ENCODE measurements at regions not wholly inside any gene's neighbourhood (a gene's known extent, or its start where the extent isn't known, plus 50 kb on each side); places are given as distances from the start of the nearest gene placed in this dataset.

DNA sequence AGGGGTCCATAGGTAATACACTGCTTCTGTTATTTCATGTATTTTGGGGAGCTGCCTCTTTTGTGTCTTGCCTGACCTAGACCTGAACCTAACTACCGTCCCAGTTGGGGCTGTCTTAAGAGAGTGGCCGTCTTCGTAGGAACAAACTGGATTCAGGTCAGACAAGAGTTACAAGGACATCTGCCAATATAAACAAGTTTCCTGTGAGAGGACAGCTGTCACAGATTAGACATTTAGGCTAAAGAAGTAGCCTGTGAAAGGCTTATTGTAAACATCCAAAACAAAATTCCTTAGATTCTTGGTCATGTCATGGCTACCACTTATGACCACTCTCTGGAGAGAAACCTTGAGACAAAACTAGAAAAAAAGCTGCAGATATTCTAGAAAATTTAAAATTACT lies 797.6 kb upstream of the AADAT start:
- POLR2A ChIA-PET: no interaction called here
- Histone ChIP-seq H3K9me3 (no peaks in the 10 kb centered on the region), H3K27ac (no peak overlapping the region), H3K4me1 (no peaks in the 10 kb centered on the region), H3K4me2 (no peak overlapping the region), H3K4me3 (no peak overlapping the region)
- WGBS (ENCODE audit: missing lambda C conversion rate): 46% methylated on average over 3 of the region's 3 CpGs
- TF ChIP-seq ZNF302 (CRISPR knock-in tag; IDR thresholded peaks at IDR 0.05) (no peak), HDAC2 (IDR thresholded peaks at IDR 0.05) (no peak), MAFK (IDR thresholded peaks at IDR 0.05; ENCODE audit: partially characterized antibody) (no peak), NFE2L2 (conservative IDR thresholded peaks at IDR 0.05; ENCODE audit: low read length) (no peak), CBX2 (IDR thresholded peaks at IDR 0.05; ENCODE audit: borderline replicate concordance, low read depth) (no peak), CBX8 (IDR thresholded peaks at IDR 0.05) (no peak), HOXB5 (CRISPR knock-in tag; IDR thresholded peaks at IDR 0.05) (no peak)
- TF ChIP-seq, protein P1, sequence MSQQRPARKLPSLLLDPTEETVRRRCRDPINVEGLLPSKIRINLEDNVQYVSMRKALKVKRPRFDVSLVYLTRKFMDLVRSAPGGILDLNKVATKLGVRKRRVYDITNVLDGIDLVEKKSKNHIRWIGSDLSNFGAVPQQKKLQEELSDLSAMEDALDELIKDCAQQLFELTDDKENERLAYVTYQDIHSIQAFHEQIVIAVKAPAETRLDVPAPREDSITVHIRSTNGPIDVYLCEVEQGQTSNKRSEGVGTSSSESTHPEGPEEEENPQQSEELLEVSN (IDR thresholded peaks at IDR 0.05; ENCODE audit: borderline replicate concordance, low read depth): no peak
- TF ChIP-seq, protein P2, sequence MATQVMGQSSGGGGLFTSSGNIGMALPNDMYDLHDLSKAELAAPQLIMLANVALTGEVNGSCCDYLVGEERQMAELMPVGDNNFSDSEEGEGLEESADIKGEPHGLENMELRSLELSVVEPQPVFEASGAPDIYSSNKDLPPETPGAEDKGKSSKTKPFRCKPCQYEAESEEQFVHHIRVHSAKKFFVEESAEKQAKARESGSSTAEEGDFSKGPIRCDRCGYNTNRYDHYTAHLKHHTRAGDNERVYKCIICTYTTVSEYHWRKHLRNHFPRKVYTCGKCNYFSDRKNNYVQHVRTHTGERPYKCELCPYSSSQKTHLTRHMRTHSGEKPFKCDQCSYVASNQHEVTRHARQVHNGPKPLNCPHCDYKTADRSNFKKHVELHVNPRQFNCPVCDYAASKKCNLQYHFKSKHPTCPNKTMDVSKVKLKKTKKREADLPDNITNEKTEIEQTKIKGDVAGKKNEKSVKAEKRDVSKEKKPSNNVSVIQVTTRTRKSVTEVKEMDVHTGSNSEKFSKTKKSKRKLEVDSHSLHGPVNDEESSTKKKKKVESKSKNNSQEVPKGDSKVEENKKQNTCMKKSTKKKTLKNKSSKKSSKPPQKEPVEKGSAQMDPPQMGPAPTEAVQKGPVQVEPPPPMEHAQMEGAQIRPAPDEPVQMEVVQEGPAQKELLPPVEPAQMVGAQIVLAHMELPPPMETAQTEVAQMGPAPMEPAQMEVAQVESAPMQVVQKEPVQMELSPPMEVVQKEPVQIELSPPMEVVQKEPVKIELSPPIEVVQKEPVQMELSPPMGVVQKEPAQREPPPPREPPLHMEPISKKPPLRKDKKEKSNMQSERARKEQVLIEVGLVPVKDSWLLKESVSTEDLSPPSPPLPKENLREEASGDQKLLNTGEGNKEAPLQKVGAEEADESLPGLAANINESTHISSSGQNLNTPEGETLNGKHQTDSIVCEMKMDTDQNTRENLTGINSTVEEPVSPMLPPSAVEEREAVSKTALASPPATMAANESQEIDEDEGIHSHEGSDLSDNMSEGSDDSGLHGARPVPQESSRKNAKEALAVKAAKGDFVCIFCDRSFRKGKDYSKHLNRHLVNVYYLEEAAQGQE (IDR thresholded peaks at IDR 0.05): no peak
- no peak for ATAC-seq
- no peak for FAIRE-seq
- CTCF ChIA-PET: no interaction called here
- DNase-seq (ENCODE audit: low read depth in 1 of 2, low spot score in 1 of 2): no peak

DNA sequence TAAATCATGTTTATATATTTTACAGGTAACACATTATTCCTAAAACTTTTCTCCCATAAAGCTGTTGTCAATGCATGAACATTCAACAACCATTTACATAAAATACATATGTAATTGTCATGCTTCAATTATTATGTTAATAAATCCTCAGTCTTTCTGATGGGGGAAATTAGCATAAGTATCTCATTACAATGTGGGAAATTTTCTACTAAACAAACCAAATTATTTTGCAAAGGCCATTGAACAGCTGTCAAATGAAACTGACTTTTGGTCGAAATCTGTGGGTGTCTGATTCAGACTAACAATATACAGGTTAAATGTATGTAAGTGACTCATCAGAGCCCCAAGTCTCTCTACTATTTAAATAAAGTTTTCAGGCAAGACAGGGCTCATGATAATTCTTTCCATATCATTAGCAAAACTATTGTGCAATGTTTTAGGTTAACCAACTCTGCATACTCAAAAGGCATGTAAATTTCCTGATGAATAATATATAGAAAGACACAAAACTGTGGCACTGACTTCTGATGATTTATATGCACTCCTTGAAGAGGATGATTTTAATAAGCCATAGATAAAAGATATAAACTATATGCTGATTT lies 795.3 kb upstream of the AADAT start:
- ChIA-PET POLR2A (no interaction called here), CTCF (no interaction called here)
- Histone ChIP-seq H3K27ac (no peak overlapping the region), H3K9me3 (no peaks in the 10 kb centered on the region), H3K4me1 (no peaks in the 10 kb centered on the region), H3K4me3 (no peak overlapping the region), H3K4me2 (no peak overlapping the region)
- ATAC-seq: no peak
- no peak for FAIRE-seq
- WGBS (ENCODE audit: missing lambda C conversion rate): 22% methylated on average over 1 of the region's 1 CpG
- DNase-seq (ENCODE audit: low read depth in 1 of 2, low spot score in 1 of 2): no peak
- TF ChIP-seq, protein P3, sequence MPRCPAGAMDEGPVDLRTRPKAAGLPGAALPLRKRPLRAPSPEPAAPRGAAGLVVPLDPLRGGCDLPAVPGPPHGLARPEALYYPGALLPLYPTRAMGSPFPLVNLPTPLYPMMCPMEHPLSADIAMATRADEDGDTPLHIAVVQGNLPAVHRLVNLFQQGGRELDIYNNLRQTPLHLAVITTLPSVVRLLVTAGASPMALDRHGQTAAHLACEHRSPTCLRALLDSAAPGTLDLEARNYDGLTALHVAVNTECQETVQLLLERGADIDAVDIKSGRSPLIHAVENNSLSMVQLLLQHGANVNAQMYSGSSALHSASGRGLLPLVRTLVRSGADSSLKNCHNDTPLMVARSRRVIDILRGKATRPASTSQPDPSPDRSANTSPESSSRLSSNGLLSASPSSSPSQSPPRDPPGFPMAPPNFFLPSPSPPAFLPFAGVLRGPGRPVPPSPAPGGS (IDR thresholded peaks at IDR 0.05): no peak
- TF ChIP-seq ZNF302 (CRISPR knock-in tag; IDR thresholded peaks at IDR 0.05) (no peak), RCOR1 (IDR thresholded peaks at IDR 0.05; ENCODE audit: low read depth, low read length) (no peak), ZC3H11A (IDR thresholded peaks at IDR 0.05) (no peak), HEYL (CRISPR knock-in tag; IDR thresholded peaks at IDR 0.05) (no peak), NPAS2 (CRISPR knock-in tag; IDR thresholded peaks at IDR 0.05; ENCODE audit: borderline replicate concordance) (no peak), NR3C1 (IDR thresholded peaks at IDR 0.05) (no peak), CEBPB (IDR thresholded peaks at IDR 0.05) (no peak), HOXA7 (CRISPR knock-in tag; IDR thresholded peaks at IDR 0.05) (no peak), FOSL2 (IDR thresholded peaks at IDR 0.05) (no peak), FOSL2 (CRISPR knock-in tag; IDR thresholded peaks at IDR 0.05) (no peak), EP300 (IDR thresholded peaks at IDR 0.05) (no peak), TP53 (CRISPR knock-in tag; IDR thresholded peaks at IDR 0.05) (no peak), PHF8 (IDR thresholded peaks at IDR 0.05; ENCODE audit: borderline replicate concordance, low read depth) (no peak)
- TF ChIP-seq, protein P4, sequence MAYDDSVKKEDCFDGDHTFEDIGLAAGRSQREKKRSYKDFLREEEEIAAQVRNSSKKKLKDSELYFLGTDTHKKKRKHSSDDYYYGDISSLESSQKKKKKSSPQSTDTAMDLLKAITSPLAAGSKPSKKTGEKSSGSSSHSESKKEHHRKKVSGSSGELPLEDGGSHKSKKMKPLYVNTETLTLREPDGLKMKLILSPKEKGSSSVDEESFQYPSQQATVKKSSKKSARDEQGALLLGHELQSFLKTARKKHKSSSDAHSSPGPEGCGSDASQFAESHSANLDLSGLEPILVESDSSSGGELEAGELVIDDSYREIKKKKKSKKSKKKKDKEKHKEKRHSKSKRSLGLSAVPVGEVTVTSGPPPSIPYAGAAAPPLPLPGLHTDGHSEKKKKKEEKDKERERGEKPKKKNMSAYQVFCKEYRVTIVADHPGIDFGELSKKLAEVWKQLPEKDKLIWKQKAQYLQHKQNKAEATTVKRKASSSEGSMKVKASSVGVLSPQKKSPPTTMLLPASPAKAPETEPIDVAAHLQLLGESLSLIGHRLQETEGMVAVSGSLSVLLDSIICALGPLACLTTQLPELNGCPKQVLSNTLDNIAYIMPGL (CRISPR knock-in tag; IDR thresholded peaks at IDR 0.05; ENCODE audit: borderline replicate concordance): no peak
- TF ChIP-seq, protein P5, sequence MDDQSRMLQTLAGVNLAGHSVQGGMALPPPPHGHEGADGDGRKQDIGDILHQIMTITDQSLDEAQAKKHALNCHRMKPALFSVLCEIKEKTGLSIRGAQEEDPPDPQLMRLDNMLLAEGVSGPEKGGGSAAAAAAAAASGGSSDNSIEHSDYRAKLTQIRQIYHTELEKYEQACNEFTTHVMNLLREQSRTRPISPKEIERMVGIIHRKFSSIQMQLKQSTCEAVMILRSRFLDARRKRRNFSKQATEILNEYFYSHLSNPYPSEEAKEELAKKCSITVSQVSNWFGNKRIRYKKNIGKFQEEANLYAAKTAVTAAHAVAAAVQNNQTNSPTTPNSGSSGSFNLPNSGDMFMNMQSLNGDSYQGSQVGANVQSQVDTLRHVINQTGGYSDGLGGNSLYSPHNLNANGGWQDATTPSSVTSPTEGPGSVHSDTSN (IDR thresholded peaks at IDR 0.05): no peak
- TF ChIP-seq, protein P6, sequence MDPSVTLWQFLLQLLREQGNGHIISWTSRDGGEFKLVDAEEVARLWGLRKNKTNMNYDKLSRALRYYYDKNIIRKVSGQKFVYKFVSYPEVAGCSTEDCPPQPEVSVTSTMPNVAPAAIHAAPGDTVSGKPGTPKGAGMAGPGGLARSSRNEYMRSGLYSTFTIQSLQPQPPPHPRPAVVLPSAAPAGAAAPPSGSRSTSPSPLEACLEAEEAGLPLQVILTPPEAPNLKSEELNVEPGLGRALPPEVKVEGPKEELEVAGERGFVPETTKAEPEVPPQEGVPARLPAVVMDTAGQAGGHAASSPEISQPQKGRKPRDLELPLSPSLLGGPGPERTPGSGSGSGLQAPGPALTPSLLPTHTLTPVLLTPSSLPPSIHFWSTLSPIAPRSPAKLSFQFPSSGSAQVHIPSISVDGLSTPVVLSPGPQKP (IDR thresholded peaks at IDR 0.05; ENCODE audit: low read depth, low read length): no peak
- TF ChIP-seq, protein P7, sequence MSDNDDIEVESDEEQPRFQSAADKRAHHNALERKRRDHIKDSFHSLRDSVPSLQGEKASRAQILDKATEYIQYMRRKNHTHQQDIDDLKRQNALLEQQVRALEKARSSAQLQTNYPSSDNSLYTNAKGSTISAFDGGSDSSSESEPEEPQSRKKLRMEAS (IDR thresholded peaks at IDR 0.05): no peak

Data from A549 (cell line).